BJ (cell line): ENCODE measurements at regions not wholly inside any gene's neighbourhood (a gene's known extent, or its start where the extent isn't known, plus 50 kb on each side); places are given as distances from the start of the nearest gene placed in this dataset.

Source experiments
- CTCF ChIA-PET: fragments of 350-600 bp; formaldehyde crosslinking; extraction: SDS; loops from one replicate; lab custom pipeline; 2021; ENCODE audit warnings: antibody characterized with exemption, inconsistent platforms; lab: Yijun Ruan, JAX
- POLR2A ChIA-PET: fragments of 300-600 bp; sonication (Branson Sonifier 250); formaldehyde crosslinking; extraction: SDS; loops from one replicate; lab custom pipeline; 2021; ENCODE audit warnings: antibody characterized with exemption; lab: Charles Lee
- DNase-seq: peaks from one replicate; pipeline ENCODE4 v3.0.0-alpha.2; 2011; ENCODE audit warnings: low read depth
- H3K27me3 ChIP-seq: 2 replicates; pipeline ENCODE4 v1.6.0; 2011; ENCODE audit warnings: low read length; ENCODE audit not compliant: control insufficient read depth, insufficient read depth
- H3K36me3 ChIP-seq: 2 replicates; pipeline ENCODE4 v1.5.1; 2011; ENCODE audit warnings: low read length; ENCODE audit not compliant: control insufficient read depth, insufficient read depth
- H3K4me3 ChIP-seq: 2 replicates; pipeline ENCODE4 v1.5.1; 2011; ENCODE audit warnings: low read depth, mild to moderate bottlenecking, control low read depth, low read length
- CTCF ChIP-seq: IDR thresholded peaks from 2 replicates; pipeline ENCODE4 v1.5.1; 2011; ENCODE audit warnings: low read depth, mild to moderate bottlenecking, control low read depth, inconsistent platforms, low read length, moderate library complexity; ENCODE audit not compliant: insufficient read depth

GRCh38 chr18:75752740-75753263 lies 325.3 kb upstream of the SMIM21 start:
- ChIA-PET POLR2A (no interaction called here), CTCF (no interaction called here)
- no peak for DNase-seq
- no peak overlapping the region for H3K4me3 ChIP-seq
- TF ChIP-seq CTCF = no peak
- H3K36me3 ChIP-seq = no peaks in the 10 kb centered on the region
- no peaks in the 10 kb centered on the region for H3K27me3 ChIP-seq

DNA sequence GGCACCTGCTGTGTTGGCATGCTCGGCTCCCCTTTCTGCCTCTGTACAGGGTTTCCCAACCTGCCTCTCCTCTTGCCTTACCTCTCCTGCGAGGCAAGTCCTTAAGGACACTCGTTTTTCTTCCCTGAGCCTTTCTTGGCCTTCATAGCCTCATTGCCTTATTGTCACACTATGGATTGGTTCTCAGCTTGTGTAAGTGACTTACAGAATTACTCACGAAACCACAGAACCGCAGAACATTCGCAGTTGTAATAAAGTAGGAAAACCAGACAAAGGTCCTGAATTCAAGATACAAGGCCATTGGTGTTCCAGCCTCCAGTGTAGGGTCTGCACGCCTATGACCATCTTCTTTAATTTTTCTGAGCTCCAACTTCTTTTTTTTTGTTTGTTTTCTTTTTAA lies 317.6 kb upstream of the SMIM21 start:
- DNase-seq = no peak
- TF ChIP-seq CTCF = no peak
- ChIA-PET POLR2A (no interaction called here), CTCF (no interaction called here)
- H3K36me3 ChIP-seq = no peaks in the 10 kb centered on the region
- H3K4me3 ChIP-seq = no peak overlapping the region
- H3K27me3 ChIP-seq = peaks cover 2% of the 10 kb centered on the region; the same call in 1 of the 2 replicates

- CTCF ChIA-PET = interaction anchor here (1.1 kb wide), 1 partner anchor 15 kb away, joined by 3 read pairs; no protein-coding TSS in a partner anchor
- POLR2A ChIA-PET = no interaction called here
- no peak overlapping the region for H3K4me3 ChIP-seq
- peaks cover 2% of the 10 kb centered on the region; the same call in 1 of the 2 replicates for H3K27me3 ChIP-seq
- no peaks in the 10 kb centered on the region for H3K36me3 ChIP-seq
- DNase-seq = no peak
- no peak for TF ChIP-seq CTCF
These were observed 315.0 kb upstream of the SMIM21 start for GRCh38 chr18:75742516-75742915.

DNA sequence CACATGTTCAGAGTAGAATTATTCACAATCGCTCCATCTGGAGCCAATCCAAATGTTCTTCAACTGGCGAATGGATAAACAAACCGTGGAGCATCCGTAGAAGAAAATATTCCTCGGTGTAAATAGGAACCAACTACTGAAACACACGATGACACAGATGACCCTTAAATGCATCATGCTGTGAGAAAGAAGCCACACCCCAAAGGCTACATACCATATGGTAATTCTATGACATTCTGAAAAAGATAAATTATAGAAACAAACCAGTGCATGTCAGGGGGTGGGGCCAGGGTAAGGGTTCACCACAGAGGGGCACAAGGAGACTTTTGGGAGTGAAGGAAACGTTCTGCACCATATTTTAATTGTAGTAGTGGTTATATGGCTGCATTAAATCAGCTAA lies 312.2 kb upstream of the SMIM21 start:
- Histone ChIP-seq H3K36me3 (no peaks in the 10 kb centered on the region), H3K27me3 (peaks cover 2% of the 10 kb centered on the region; the same call in 1 of the 2 replicates), H3K4me3 (no peak overlapping the region)
- CTCF ChIA-PET = interaction anchor here (0.9 kb wide), 1 partner anchor 11 kb away, joined by 3 read pairs; no protein-coding TSS in a partner anchor
- TF ChIP-seq CTCF = no peak
- DNase-seq = no peak
- POLR2A ChIA-PET = no interaction called here

DNA sequence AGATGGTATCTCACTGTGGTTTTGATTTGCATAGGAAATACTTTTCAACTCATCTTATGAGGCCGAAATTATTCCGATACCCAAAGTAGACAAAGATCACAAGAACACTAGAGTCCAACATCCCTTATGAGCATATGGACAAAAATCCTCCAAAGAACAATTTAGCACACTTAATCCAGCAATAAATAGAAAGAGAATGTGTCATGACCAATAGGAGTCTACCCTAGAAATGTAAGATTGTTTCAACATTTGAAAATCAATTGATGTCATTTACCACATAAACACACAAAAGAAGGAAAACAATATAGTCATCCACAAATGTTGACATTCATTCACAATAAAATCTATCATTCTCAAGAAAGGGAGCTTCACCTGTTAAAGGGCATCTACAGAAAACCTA lies 307.8 kb upstream of the SMIM21 start:
- TF ChIP-seq CTCF = no peak
- ChIA-PET CTCF (no interaction called here), POLR2A (no interaction called here)
- H3K36me3 ChIP-seq = no peaks in the 10 kb centered on the region
- no peak for DNase-seq
- H3K4me3 ChIP-seq = no peak overlapping the region
- H3K27me3 ChIP-seq = no peaks in the 10 kb centered on the region
